Fibroblast of lung (primary cell): ENCODE measurements at regions not wholly inside any gene's neighbourhood (a gene's known extent, or its start where the extent isn't known, plus 50 kb on each side); places are given as distances from the start of the nearest gene placed in this dataset.

Experiments
- DNase-seq, 2 donors: peaks; one replicate each; pipeline versions ENCODE4 v3.0.0 to v3.0.0-alpha.2; 2010; ENCODE audit warnings: low read depth in 2 of 2
- H2AFZ ChIP-seq: 2 replicates; pipeline ENCODE4 v1.5.1; 2012; ENCODE audit warnings: low read length, control low read depth, inconsistent platforms
- H3K27ac ChIP-seq: 2 replicates; pipeline ENCODE4 v1.5.1; 2011; ENCODE audit warnings: low read length, control low read depth; ENCODE audit not compliant: insufficient read depth
- H3K27me3 ChIP-seq: 2 replicates; pipeline ENCODE4 v1.5.1; 2011; ENCODE audit warnings: mild to moderate bottlenecking, low read length; ENCODE audit not compliant: control insufficient read depth, insufficient read depth
- H3K36me3 ChIP-seq: 2 replicates; pipeline ENCODE4 v1.5.1; 2011; ENCODE audit warnings: low read length; ENCODE audit not compliant: control insufficient read depth, insufficient read depth
- H3K4me1 ChIP-seq: 2 replicates; pipeline ENCODE4 v1.5.1; 2011; ENCODE audit warnings: low read length; ENCODE audit not compliant: control insufficient read depth, insufficient read depth; ENCODE audit errors: extremely low read depth
- H3K4me2 ChIP-seq: 2 replicates; pipeline ENCODE4 v1.5.1; 2011; ENCODE audit warnings: low read length, control low read depth; ENCODE audit not compliant: insufficient read depth; ENCODE audit errors: extremely low read depth
- H3K4me3 ChIP-seq, 4 experiments: fragments of 200-600 bp in 1 of 4; sonication (generic) in 1 of 4; replicated peaks in 1 of 4; 2 replicates each; pipeline ENCODE4 v1.5.1; 2011 to 2016; ENCODE audit warnings: low read length in 4 of 4, low read depth in 3 of 4, mild to moderate bottlenecking in 3 of 4, control low read depth in 2 of 4, inconsistent platforms in 1 of 4, mixed read lengths in 1 of 4; ENCODE audit not compliant: insufficient read depth in 1 of 4; ENCODE audit errors: control extremely low read depth in 1 of 4
- H3K79me2 ChIP-seq: 2 replicates; pipeline ENCODE4 v1.5.1; 2012; ENCODE audit warnings: mild to moderate bottlenecking, low read length, inconsistent platforms; ENCODE audit not compliant: control insufficient read depth, insufficient read depth
- H3K9ac ChIP-seq: 2 replicates; pipeline ENCODE4 v1.5.1; 2011; ENCODE audit warnings: mild to moderate bottlenecking, low read length, control low read depth; ENCODE audit not compliant: insufficient read depth
- H3K9me3 ChIP-seq: 2 replicates; pipeline ENCODE4 v1.5.1; 2012; ENCODE audit warnings: low read depth, low read length; ENCODE audit not compliant: control insufficient read depth, insufficient read depth
- H4K20me1 ChIP-seq: 2 replicates; pipeline ENCODE4 v1.5.1; 2011; ENCODE audit warnings: low read length; ENCODE audit not compliant: control insufficient read depth, insufficient read depth; ENCODE audit errors: extremely low read depth
- CTCF ChIP-seq, 2 donors: IDR thresholded peaks in 1 of 2; conservative IDR thresholded peaks in 1 of 2; 1 replicate in 1 of 2; 2 replicates in 1 of 2; pipeline ENCODE4 v1.5.1; 2011 to 2012; ENCODE audit warnings: low read length in 2 of 2, control low read depth in 1 of 2, inconsistent platforms in 1 of 2, low read depth in 1 of 2, mild to moderate bottlenecking in 1 of 2
- EZH2 ChIP-seq: IDR thresholded peaks from 2 replicates; pipeline ENCODE4 v1.5.1; 2012; ENCODE audit warnings: low read length, control low read depth, mild to moderate bottlenecking; ENCODE audit errors: missing control alignments

- Histone ChIP-seq H3K27me3 (no peaks in the 10 kb centered on the region), H4K20me1 (no peaks in the 10 kb centered on the region), H3K9me3 (no peaks in the 10 kb centered on the region), H3K4me3 (no peak overlapping the region), H3K9ac (no peak overlapping the region), H2AFZ (no peak overlapping the region), H3K36me3 (no peaks in the 10 kb centered on the region), H3K4me1 (no peaks in the 10 kb centered on the region), H3K4me2 (no peak overlapping the region), H3K79me2 (no peaks in the 10 kb centered on the region), H3K27ac (no peak overlapping the region)
- TF ChIP-seq EZH2 (no peak), CTCF (conservative IDR thresholded peaks at IDR 0.05 in 1 of 2, IDR thresholded peaks at IDR 0.05 in 1 of 2; ENCODE audit: low read depth in 1 of 2, low read length in 2 of 2) (no peak)
- no peak for DNase-seq
Observed at GRCh38 chr19:13666165-13666564, 98.2 kb upstream of the MRI1 start.

GRCh38 chr19:13665125-13665905, 99.0 kb upstream of the MRI1 start:
- Histone ChIP-seq H4K20me1 (no peaks in the 10 kb centered on the region), H3K4me3 (no peak overlapping the region), H3K27ac (no peak overlapping the region), H3K27me3 (no peaks in the 10 kb centered on the region), H3K9ac (no peak overlapping the region), H3K79me2 (no peaks in the 10 kb centered on the region), H2AFZ (no peak overlapping the region), H3K4me1 (no peaks in the 10 kb centered on the region), H3K4me2 (no peak overlapping the region), H3K9me3 (no peaks in the 10 kb centered on the region), H3K36me3 (no peaks in the 10 kb centered on the region)
- no peak for DNase-seq
- no peak for TF ChIP-seq EZH2
- TF ChIP-seq CTCF (conservative IDR thresholded peaks at IDR 0.05 in 1 of 2, IDR thresholded peaks at IDR 0.05 in 1 of 2; ENCODE audit: low read depth in 1 of 2, low read length in 2 of 2): no peak

GRCh38 chr19:13652810-13653590, 111.3 kb upstream of the MRI1 start:
- no peak overlapping the region for H2AFZ ChIP-seq
- no peak overlapping the region for H3K27ac ChIP-seq
- no peak overlapping the region for H3K9ac ChIP-seq
- DNase-seq: no peak
- no peaks in the 10 kb centered on the region for H3K79me2 ChIP-seq
- H3K27me3 ChIP-seq: peaks cover 3% of the 10 kb centered on the region
- H3K4me1 ChIP-seq: no peaks in the 10 kb centered on the region
- H3K9me3 ChIP-seq: no peaks in the 10 kb centered on the region
- no peak overlapping the region for H3K4me2 ChIP-seq
- H3K36me3 ChIP-seq: no peaks in the 10 kb centered on the region
- no peaks in the 10 kb centered on the region for H4K20me1 ChIP-seq
- TF ChIP-seq EZH2: no peak
- no peak for TF ChIP-seq CTCF (conservative IDR thresholded peaks at IDR 0.05 in 1 of 2, IDR thresholded peaks at IDR 0.05 in 1 of 2; ENCODE audit: low read depth in 1 of 2, low read length in 2 of 2)
- no peak overlapping the region for H3K4me3 ChIP-seq
